GM12874 (cell line): ENCODE measurements at regions not wholly inside any gene's neighbourhood (a gene's known extent, or its start where the extent isn't known, plus 50 kb on each side); places are given as distances from the start of the nearest gene placed in this dataset.

Source experiments
- TF ChIP-seq, protein P1 (sequence below): IDR thresholded peaks from 2 replicates; pipeline ENCODE4 v1.5.1; 2011; ENCODE audit warnings: low read depth, mild to moderate bottlenecking, control low read depth, low read length, moderate library complexity; ENCODE audit not compliant: insufficient read depth

DNA sequence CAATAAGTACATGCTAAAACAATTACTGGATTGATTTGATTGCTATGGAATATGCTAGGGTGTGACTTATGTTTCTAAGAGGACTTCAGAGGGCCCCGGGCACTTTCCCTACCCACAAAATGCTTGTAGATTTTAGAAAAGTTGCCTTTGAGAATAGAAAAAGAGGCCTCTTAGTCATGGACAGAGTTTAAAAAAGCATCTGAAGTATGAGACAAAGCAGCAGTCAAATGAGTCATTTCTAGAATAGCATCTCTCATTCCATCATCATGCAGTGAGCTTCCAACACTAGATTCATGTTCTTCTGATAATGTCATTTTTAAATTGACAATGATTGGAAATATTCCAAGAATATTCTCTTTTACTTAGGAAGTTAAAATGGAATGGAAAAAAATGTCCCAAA lies 675.1 kb upstream of the PCDH15 start:
- TF ChIP-seq, protein P1, sequence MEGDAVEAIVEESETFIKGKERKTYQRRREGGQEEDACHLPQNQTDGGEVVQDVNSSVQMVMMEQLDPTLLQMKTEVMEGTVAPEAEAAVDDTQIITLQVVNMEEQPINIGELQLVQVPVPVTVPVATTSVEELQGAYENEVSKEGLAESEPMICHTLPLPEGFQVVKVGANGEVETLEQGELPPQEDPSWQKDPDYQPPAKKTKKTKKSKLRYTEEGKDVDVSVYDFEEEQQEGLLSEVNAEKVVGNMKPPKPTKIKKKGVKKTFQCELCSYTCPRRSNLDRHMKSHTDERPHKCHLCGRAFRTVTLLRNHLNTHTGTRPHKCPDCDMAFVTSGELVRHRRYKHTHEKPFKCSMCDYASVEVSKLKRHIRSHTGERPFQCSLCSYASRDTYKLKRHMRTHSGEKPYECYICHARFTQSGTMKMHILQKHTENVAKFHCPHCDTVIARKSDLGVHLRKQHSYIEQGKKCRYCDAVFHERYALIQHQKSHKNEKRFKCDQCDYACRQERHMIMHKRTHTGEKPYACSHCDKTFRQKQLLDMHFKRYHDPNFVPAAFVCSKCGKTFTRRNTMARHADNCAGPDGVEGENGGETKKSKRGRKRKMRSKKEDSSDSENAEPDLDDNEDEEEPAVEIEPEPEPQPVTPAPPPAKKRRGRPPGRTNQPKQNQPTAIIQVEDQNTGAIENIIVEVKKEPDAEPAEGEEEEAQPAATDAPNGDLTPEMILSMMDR: no peak

DNA sequence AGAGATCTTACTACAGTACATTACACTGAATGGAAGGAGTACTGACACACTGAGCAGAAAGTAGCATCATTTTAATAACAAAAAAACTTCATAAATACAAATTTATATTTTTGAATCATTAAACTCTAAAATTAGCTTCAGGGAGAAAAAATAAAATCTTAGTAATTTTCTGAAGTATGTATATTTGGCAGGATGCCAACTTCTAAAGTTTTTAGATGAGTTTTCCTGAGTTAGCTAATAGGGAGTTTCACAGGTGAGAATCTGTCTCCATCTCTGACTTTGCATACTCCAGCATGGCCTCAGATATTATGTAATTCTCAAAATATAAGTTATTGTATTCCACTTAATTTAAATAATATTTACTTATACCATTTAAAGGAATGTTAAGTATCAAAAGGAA lies 673.2 kb upstream of the PCDH15 start:
- TF ChIP-seq, protein P1: no peak

DNA sequence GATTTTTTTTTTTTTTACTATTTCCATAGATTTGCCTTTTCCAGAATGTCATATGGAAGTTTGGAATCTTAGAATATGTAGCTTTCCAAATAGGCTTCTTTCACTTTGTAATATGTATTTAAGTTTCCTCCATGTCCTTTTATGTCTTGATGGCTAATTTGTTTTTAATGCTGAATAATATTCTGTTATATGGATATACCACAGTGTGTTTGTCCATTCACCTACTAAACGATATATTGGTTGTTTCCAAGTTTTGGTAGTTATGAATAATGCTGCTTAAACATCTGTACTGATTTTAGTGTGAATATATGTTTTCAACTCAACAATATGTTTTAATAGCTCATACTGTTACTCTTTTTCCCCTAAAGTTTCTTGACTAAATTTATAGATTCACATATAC lies 669.8 kb upstream of the PCDH15 start:
- TF ChIP-seq, protein P1: no peak

DNA sequence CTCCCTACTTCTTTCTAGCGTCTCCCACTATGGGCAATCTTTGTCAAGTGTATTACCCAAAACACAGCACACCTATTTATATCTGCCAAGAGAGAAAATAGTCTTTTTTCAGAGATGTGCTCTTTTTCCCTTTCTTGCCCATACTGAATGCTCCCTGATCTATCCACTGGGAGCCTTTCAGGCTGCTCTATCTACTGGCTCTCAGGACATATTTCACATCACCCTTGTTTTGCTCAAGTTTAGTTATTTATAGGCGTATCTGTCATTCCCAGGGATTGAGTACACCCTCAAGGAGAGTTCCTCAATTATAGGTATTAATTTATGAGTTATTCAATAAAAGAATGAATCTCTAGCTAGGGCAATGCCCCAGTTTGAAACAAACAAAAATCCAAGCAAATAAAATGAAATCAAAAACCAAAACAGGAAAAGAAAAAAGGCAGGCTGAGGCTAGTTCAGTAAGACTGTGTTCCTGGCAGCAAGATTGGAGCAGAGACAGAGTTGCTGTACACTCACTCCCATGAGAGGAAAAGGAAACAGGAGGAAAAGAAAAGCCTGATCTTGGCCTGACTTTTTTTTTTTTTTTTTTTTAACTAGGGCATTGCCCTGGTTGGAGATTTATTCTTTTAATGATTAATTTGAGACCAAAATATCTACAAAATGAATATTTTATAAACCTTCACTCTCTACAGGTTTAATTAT lies 665.9 kb upstream of the PCDH15 start:
- TF ChIP-seq, protein P1: no peak

DNA sequence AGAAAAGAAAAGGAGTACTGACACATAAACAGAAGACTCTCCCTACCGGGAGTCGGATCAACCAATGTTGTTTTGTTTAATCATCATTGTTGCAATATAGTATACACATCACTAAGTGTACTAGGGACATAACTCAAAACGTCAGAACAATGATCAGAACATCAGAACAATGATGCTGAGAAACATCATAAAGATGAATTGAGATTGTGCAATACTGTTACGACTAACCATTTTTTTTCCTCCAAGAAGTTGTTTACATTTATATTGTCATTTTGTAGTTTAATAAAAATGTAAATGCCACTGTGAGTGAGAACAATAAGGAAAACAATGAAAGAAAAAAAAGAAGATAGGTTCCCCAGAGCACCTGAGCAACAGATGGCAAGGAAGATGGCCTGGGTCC lies 663.1 kb upstream of the PCDH15 start:
- TF ChIP-seq, protein P1: no peak

DNA sequence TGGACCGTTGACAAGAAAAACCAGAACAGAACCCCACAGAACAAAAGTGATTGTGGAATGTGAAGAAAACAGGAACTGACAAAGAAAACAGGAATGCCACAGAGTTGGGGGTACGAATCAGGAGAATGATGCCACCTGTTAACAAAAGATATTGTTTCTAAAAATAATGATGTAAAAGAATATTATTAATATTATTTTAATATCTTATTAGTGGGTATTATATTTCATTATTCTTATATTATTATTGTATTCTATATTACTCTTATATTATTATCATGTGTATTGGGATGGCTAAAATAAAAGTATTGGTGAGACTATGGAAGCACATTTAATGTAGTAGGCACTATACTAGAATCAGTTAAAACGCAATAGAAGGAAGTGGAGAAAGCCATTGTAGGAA lies 659.0 kb upstream of the PCDH15 start:
- TF ChIP-seq, protein P1: no peak

DNA sequence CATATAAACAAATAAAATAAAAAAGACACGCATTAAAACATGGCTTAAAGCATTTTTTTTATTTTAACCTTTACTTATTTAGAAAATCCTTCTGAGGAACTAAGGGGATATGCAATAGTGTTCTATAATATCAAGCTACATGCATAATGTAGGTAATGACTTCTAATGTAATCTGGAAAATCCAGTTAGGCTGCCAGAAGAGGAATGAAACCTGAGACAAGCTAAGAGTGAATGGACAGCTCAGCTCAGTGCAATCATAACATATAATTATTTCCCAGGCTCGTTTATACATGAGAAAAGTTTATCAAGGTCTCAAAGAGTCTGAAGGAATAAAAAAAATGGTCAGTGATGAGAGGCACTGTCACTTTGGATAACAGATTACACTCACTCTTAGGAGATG lies 649.0 kb upstream of the PCDH15 start:
- TF ChIP-seq, protein P1: no peak

DNA sequence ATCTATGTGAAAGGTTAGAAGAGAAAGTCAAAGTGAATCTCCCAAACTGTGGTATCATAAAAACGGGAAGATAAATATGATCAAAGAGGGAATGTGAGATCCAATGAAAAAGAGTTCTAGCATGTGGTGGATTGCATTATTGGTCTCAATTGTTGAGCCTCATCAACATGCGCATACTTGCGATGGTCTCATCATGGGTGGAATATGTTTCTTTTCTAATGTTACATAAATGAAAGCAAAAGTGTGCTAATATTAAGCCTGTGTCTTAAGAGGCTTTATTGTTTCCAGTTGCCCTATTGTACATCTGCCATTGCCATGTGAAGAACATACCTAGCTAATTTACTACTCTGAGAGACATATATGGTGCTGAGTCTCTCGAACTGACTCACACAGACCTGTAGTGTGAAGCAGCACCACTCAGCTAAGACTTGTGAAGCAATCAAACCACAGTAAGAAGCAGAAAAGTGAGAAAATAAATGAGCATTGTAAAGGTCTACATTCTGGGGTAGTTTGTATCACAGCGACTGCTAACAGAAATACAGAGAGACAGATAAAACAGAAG lies 645.5 kb upstream of the PCDH15 start:
- TF ChIP-seq, protein P1: no peak
